ENCODE measurements at regions not wholly inside any gene's neighbourhood (a gene's known extent, or its start where the extent isn't known, plus 50 kb on each side); places are given as distances from the start of the nearest gene placed in this dataset.

- DNase-seq: no peak
- ATAC-seq: no peak
Observed at GRCh38 chr6:62670490-62671223, 384.6 kb upstream of the KHDRBS2 start.

DNA sequence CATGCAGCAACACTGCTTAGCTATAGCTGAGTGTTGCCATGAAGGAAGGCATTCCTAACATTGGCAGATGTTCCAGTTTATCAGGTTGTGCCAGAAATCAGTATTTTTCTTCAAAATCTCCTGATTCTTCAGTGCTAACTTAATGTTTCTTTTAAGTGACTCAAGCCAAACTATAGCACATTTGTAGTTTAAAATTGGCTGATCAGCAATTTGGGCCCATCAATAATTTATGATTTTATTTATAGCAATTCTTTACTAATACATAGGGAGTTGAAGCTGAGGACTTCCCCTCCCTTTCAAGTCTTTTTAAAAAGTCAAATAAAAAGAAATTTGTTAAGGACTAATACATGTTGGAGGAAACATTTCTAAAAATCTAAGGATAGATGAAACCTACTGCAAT, 383.8 kb upstream of the KHDRBS2 start:
- no peak for DNase-seq
- no peak for ATAC-seq

DNA sequence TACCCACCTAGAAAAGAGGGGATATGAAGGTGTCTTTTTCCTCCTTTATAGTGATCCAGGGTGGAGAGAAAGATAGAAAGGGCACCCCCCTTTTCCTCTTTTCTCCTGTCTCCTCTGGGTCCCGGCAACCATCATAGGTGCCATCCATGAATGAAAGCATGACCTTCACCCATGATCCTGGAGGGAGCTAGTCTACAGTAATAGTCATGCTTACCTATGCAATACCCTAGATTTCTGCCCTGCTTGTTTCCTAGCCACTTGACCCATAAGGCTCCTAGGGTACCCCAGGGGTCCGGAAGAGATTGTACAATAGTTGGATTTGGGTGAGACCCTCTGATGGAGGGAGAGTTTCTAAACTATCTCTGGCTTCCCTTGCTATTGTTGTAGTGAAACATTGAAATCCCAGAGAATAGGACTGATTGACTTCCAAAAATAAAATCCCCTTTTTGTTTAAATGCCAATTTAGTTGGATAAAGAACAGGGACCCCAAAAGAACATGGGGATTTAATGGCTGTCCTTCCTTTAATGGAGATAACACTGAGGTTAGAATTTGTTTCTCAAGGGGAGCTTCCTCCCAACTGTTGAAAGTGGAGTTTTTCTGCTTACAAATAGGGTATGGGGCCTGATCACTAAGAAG, 366.8 kb upstream of the KHDRBS2 start:
- ATAC-seq (no peak), DNase-seq (no peak)

DNA sequence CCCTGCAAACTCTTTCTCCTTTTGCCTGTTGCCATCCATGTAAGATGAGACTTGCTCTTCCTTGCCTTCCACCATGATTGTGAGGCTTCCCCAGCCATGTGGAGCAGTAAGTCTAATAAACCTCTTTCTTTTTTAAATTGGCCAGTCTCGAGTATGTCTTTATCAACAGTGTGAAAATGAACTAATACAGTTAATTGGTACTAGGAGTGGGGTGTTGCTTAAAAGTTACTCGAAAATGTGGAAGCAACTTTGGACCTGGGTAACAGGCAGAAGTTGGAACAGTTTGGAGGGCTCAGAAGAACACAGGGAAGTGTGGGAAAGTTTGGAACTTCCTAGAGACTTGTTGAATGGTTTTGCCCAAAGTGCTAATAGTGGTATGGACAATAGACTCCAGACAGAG, 359.2 kb upstream of the KHDRBS2 start:
- DNase-seq: no peak
- ATAC-seq: no peak

DNA sequence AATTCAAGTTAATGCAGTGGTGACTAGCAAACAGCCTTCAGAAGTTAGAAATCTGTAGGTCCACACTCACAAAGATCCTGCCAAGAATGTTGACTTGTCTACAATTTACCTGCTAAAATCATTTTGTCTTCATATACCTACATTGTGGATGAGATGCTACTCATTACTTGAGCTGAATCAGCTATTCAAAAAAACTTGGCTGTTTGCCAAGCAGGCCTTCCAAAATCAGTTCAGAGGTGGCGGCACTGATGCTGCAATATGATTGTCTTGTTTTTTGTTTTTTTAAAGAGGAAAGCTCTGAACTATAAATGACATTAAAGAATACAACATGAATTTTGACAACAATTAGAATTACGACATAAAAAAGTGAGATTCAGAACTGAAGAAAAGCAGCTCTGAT, 354.7 kb upstream of the KHDRBS2 start:
- ATAC-seq: no peak
- DNase-seq: no peak

DNA sequence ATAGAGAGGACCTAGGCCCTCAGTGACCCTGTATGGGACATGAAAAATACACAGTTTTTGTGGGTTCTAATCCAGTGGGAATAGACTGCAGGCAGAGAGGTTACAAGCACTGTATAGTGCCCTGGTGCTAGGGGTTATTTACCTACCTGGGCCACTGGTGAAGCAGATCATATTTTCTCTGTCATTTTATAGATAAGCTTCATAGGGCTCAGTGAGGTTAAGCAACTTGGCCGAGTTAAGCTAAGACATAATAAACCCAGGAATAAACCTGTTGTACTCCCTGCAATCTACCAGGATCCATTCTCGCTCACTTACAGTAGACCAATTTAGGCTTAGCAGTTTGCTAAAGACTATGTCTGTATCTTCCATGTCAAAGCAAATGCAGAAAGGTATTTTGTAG, 340.6 kb upstream of the KHDRBS2 start:
- no peak for DNase-seq
- ATAC-seq: no peak

- no peak for ATAC-seq
- DNase-seq: no peak
Observed at GRCh38 chr6:62623846-62624532, 338.0 kb upstream of the KHDRBS2 start.

DNA sequence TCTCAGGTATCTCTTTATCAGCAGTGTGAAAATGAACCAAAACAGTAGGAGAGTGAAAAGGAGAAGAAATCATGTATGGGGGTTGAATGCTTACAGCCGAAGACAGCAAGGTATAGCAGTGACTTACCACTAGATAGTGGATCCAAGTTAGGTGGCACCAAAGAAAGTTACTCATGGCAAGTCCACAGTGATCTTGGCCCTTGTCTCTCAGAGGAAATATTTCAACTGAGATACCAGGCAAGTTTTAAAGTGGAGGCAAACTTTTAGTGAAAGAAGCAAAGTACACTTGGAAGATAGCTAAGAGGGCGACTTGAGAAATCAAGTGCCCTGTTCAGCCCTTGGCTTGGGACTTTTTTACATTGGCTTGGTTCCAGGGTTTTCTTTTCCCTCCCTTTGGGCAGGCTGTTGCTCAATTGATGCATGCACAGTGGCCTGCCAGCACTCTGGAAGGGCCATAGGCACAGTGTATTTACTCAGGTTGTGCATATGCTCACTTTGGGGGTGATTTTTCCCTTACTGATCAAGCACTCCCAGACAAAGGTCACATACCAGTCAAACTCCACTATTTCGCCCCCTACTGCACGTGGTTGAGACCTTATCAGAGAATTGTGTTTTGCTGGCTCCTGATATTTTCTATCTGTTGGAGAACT, 329.5 kb upstream of the KHDRBS2 start:
- no peak for ATAC-seq
- DNase-seq: no peak

- ATAC-seq (no peak), DNase-seq (no peak)
Observed at GRCh38 chr6:62614442-62614841, 328.4 kb upstream of the KHDRBS2 start.

- no peak for DNase-seq
- no peak for ATAC-seq
Observed at GRCh38 chr6:62613928-62614327, 327.9 kb upstream of the KHDRBS2 start.

DNA sequence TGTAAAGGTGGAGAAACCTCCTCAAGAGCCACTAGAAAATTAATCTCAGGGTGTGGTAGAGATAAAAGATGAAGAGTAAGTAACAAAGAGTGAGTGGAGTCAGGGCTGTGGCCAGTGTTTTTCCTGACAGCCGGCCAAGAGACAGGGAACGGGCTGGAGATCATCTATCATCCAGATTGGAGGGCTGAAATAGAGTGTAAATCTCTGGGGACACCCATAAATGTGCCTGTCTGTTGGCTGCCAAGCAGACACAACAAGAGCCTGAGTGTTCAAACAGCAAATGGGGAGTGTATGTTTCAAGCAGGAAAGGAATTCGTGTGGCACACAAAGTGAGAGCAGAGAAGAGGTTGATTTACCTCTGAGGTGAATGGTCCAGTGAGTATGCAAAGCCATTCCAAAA, 326.4 kb upstream of the KHDRBS2 start:
- ATAC-seq (no peak), DNase-seq (no peak)

DNA sequence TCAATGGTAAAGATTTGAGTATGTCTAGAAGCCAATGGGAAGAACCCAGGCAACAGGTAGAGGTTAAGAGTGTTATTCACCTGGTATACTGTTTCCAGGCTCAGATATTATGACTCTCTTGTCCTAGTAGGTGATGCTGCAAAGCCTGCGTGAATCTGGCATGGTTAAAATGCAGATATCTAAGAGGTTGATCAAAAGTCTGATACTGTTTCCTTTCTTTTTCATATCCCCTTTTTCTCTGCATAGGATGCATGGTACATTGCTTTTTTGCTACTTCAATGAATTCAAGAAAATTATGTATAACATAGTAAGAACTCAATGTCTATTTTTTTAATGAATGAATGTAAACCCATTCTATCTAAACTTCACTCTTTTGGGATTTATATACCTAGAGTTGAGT, 284.3 kb upstream of the KHDRBS2 start:
- ATAC-seq (no peak), DNase-seq (no peak)

- DNase-seq: no peak
- ATAC-seq: no peak
Observed at GRCh38 chr6:62541502-62541901, 255.5 kb upstream of the KHDRBS2 start.

DNA sequence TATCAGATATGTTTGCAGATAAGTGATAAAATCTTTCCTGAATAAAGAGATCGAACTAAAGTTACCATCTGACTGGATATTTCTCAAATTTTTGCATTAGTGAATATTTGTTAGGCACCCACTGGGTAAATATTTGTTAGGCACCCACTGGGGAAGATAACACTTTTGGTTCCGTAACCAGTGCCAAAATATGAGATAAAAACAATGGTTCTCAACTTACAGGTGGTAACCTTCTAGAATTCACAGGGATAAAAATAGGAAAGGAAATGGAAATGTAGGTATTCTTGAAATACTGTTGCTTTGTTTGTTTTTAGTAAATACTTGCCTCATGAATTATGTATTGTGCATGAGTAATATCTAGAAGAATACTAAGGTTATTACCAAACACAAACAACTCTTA, 245.0 kb upstream of the KHDRBS2 start:
- DNase-seq (no peak), ATAC-seq (no peak)

GRCh38 chr6:62528894-62529526, 243.0 kb upstream of the KHDRBS2 start:
- no peak for ATAC-seq

GRCh38 chr6:62523630-62524029, 237.6 kb upstream of the KHDRBS2 start:
- ATAC-seq: no peak

More at GRCh38 chr6:62528894-62529526, 243.0 kb upstream of the KHDRBS2 start:
- DNase-seq: no peak

DNA sequence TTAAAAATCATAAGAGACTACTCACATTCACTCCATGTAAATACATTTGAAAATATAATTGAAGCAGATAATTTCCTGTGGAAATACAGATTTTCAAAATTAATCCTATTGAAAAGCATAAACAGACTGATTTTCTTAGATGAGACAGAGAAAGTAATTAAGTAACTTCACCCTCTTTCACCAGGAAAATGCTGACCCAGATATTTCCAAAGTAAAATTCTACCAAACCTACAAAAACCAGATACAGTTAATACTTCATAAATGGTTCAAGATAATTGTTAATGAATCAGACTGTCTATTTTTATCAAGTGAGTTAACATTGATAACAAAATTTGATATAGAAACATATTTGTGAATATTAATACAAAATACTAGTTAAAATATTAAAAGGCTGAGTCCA, 233.5 kb upstream of the KHDRBS2 start:
- no peak for DNase-seq
- ATAC-seq: no peak

More at GRCh38 chr6:62523630-62524029, 237.6 kb upstream of the KHDRBS2 start:
- no peak for DNase-seq

DNA sequence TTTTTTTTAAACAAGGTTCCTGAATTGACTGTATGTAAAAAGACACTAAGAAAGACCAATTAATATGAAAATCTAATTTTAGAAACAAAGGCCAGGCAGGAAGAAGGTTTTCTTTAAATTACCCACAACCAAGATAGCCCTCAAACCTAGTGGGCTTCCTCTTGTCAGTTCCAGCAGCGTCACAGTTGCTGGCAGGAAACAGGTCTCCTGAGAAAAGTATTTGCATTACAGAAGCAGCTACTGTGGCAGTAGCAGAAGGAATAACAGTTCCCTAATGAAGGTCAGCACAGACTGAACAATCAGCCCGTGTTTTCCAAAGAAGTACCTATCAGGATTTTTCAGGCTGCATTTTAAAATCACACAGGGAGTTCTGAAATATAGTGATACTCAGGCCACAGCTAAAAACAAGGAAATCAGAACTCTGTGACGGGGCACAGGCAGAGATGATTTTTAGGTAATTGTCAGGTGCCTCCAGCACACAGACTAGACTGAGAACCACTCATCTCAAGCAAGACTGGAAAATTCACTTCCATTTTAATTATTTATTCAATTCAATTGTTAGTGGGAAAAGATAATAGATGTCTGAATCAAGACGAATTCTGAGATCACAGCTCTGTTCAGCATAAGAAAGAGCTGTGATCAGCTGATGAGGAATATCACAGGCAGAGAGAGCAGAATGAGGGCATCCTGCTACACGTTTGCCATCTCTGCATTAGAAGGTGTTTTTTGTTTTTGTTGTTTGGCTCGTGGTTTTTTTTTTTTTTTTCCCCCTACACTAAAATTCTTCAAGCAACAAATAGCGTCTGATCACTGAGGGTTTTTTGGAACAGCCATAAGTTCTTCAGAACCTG, 230.5 kb upstream of the KHDRBS2 start:
- ATAC-seq (no peak), DNase-seq (no peak)

DNA sequence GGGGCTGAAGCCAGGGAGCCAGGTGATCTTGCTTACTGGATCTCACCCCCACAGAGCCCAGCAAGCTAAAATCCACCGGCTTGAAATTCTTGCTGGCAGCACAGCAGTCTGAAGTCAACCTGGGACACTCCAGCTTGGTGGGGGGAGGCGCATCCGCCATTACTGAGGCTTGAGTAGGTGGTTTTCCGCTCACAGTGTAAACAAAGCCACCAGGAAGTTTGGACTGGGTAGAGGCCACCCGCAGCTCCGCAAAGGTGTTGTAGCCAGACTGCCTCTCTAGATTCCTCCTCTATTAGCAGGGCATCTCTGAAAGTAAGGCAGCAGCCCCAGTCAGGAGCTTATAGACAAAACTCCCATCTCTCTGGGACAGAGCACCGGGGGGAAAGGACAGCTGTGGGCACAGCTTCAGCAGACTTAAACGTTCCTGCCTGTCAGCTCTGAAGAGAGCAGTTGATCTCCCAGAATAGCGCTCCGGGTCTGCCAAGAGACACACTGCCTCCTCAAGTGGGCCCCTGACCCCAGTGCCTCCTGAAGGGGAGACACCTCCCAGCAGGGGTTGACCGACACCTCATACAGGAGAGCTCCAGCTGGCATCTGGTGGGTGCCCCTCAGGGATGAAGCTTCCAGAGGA, 206.3 kb upstream of the KHDRBS2 start:
- ATAC-seq: no peak
- DNase-seq: no peak

DNA sequence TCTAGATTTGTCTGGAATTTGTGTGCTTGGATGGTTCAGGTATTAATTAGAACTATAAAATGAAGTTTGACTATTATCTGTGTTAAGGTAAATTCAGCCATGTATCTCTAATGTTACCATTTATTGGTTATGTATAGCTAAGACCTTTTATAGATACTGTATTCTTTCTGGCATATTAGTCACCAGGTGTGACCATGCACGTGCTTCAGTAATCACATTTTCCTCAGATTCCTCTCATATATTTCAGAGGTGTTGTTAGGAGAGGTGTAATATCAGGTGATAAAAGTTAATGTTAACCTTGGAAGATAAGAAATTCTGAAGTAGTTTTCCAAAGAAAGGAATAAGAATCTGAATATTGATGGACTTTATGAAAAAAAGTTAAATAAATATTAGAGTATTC, 194.5 kb upstream of the KHDRBS2 start:
- DNase-seq (no peak), ATAC-seq (no peak)

- ATAC-seq: no peak
- DNase-seq: no peak
Observed at GRCh38 chr6:62479697-62480220, 193.7 kb upstream of the KHDRBS2 start.

Data from stimulated activated naive CD8-positive, alpha-beta T cell treated with anti-CD3 and anti-CD28 coated beads, Interleukin-15, Interleukin-2, amounts not matched to agents 100 U/mL and 50 U/mL, for 24 hours (primary cell).